Activated naive CD8-positive, alpha-beta T cell treated with anti-CD3 and anti-CD28 coated beads, Interleukin-2, amount 50 U/mL, for 16 hours (primary cell): ENCODE measurements at regions not wholly inside any gene's neighbourhood (a gene's known extent, or its start where the extent isn't known, plus 50 kb on each side); places are given as distances from the start of the nearest gene placed in this dataset.

Experiments used
- DNase-seq: peaks from one replicate; pipeline ENCODE4 v3.0.0-alpha.2; 2020; ENCODE audit warnings: low read depth, low spot score

DNA sequence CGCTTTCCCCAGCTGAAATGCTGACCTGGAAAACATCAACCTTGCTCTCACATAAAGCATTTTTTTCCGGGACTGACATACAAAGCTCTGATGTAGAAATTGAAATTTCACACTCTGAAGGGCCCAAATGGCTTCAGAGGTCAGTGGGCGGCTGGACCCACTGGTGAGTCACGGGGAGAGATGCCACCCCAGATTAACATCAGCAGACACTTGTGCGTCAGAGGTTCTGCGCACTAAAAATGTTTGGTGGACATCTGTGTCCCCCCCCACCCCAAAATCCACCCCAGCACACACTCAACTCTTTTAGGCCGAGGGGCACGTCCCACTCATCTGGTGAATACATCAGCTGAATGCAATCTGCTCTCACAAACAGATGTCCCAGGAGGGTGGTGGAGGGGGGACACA, 208.9 kb downstream of the ASB1 start:
- DNase-seq = no peak

DNA sequence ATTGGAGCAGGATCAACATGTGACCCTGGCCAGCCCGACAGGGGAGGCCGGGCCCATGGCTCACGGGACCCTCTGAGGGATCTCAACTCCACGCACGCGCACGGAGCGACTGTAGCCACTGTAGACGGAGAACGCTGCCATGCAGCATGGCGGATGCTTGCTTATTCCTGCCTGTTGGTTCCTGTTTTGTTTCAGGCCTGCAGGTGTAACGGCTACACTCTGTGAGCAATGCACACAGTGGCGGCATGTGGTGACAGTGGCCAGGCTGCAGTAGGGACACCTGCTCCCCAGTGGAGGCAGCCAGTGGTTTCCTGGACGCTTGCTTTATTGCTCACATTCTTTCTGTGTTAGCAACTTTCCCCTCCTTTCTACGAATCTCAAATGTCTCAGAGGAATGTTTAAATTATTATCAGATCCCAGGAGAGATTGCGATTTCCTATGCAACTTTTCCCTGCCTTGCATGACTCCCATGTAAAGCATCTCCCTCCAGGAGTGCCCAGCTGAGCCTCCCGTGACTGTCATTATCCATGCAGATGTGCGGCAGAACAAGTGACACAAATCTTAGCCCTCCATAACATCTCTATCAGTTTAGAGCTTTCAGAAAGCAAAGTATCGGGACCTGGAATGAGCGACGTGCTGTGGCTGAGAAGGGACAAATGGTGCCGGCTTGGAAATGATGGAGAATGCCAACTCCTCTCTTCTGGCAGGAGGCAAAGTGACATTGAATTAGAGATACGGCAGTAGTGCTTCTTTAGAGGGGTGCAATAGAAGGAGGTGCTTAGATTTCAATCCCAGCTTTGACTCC, 209.7 kb downstream of the ASB1 start:
- no peak for DNase-seq

DNA sequence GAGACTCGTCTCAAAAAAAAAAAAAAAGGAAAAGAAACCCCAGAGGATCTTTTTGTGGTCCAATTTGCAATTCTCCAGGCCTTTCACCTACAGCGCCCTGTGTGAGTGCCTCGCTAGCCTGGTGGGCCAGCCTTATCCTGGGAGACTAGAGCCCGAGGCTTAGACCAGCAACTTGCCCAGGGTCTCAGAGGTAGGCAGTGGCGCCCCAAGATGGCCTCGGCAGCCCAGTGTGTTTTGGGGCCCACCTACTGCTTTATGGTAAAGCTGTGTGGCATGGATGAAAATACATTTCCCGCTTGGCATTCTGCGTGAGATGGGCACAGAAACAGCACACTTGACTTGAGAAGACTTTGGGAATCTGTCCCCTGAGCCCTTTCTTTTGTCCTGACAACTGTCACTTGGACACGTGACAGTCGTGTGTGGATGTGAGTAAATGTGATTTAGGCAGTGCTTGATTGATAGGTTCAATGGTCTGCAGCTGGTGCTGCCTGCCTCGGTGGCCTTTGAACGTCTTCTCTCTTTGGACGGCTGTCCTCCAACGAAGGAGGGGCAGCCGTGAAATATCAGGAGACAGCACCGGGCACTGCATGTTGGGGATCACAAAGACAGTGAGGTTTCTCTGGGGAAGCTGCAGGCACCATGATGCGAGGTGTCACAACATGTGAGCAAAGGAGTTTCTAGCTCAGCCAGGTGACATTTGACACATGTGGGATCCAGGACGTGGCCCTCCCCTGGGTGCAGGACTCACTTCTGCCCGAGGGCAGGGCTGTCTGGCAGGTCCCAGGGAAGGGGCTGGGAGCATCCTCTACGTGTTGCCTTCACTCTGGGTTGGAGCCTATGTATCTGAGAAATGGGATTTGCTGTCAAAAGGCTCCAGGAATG, 209.5 kb upstream of the TWIST2 start:
- DNase-seq = no peak

DNA sequence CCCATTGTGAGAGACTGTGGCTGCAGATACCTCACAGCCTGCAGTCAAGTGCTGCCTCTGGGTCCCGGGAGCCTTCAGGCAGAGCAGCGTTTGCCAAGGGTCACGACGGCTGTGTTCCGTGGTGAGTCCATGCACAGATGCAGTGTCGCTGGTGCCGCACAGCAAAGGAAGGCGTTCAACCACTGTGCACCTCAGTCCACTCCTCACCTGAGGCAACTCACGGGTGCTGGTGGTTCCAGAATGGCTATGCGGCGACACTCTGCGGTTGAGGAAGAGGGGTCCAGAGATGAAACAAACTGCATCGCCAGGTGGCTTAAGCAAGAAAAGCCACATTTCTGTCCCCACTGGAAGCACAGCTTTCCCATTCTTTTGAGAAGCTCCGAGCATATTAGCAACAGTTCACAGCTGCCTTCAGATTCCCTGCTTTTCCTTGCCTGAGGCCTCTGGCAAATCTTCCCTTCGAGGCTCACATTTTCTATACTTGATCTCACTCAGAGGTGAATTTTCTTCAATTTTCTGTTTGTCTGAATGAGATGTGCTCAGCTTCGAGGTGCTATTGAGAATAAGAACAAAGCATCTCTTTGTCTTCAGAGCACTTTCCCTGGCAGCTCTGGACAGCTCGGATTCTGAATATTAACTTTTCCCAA, 208.8 kb upstream of the TWIST2 start:
- DNase-seq = no peak

DNA sequence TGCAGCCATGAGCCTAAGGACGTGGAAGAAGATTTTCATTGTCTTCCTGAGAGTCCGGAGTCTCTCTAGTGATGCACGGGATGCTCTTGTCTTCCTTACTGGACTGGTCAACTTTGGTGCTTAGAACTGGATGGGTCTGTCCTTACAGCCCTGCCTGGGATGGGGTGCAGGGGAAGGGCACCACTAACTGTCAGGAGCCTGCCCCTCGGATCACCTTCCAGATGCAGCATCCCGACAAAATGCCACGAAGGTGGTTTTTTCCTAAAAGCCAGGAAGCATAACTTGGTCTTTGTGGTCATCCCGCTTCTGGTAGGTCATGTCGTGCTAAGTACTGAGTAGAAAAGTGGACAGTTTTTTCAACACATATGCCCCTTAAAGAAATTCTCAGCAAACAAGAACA, 207.4 kb upstream of the TWIST2 start:
- no peak for DNase-seq

DNA sequence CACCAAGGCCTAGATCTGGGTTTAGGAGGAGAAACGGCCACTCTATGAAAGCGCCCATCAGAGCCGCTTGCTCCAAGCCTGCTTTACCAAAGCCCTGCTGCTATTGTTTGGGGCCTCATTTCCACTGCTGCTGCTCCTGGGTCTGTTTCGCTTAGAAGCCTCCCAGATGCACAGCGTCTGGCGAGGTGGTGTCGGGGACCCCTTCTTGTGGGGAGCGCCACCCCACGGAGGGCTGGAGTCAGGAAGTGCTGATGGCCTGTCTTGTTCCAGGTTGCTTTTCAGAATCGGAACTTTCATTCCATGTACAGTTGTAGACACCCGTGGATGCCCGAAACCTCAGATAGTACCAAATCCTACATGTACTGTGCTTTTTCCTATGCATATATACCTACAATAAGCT, 204.9 kb upstream of the TWIST2 start:
- DNase-seq = no peak

DNA sequence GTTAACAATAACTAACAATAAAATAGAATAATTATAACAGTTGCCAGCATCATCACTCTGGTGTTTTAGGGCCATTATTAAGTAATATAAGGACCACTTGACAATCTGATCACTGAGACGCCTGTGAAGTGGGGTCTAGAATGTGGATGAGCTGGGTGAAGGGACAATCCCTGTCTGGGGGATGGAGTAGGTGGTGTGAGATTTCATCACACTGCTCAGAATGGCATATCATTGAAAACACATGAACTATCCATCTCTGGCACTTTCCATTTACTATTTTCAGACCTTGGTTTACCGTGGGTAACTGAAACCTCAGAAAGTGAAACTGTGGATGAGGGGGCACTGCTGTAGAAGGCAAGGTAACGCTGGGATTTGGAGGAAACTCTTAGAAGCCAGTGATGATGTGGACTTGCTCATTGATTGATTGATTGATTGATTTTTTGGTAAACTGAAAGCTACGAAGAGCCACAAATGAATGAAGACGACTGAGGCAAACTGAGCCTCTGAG, 204.4 kb upstream of the TWIST2 start:
- DNase-seq = no peak

DNA sequence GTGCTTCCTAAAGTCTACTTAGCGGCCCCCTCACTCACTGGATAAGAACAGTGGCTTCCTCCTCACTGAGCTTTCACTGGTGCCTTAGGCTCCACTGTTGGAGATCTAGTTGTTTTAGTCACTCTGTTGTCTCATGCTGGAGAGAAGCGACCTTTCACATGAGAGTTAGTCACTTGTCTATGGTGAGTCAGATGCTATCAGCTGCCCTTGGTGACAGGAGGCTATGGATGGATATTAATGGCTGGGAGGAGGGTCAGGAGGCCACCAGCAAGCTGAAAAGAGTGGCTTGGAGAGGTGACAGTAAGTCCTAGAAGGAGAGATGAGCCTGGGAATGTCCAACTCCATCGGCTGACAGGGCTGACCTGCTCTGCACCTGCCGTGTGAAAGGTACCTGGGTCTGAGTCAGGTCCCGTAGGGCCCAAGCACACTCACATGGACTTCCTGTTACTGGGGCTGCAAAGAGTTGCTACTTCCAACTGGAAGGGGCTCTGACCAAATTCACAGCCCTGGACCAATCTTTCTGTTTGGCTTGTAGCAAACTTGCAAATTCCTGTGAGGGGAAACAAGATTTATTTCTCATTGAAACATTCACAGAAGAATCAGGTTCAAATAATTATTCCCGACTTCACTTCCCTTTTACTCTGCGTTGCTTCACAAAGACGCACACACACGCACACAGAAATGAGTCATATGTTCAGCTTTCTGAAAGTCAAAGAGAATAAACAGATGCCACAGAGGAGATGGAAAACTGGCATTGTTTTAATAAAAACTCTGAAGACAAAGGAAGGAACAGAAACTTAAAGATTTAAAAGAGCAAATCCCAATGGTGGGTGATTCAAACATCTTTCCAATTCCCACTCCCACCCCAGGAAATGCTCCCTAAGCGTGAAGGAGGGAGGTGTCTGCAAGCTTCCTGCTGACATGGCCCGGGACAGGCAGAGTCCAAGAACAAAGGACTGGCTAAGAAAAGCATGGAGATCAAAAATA, 203.5 kb upstream of the TWIST2 start:
- no peak for DNase-seq

DNA sequence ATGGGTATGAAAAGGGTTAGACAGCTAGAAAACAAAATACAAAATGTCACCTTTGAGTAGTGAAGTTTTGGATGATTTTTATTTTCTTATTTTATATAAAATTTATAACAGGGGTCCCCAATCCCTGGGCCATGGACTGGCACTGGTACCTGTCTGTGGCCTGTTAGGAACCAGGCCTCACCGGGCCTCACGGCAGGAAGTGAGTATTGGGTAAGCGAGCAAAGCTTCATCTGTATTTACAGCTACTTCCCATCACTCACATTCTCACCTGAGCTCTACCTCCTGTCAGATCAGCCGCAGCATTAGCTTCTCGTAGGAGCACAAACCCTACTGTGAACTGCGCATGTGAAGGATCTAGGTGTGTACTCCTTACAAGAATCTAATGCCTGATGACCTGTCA, 202.8 kb upstream of the TWIST2 start:
- DNase-seq = no peak

DNA sequence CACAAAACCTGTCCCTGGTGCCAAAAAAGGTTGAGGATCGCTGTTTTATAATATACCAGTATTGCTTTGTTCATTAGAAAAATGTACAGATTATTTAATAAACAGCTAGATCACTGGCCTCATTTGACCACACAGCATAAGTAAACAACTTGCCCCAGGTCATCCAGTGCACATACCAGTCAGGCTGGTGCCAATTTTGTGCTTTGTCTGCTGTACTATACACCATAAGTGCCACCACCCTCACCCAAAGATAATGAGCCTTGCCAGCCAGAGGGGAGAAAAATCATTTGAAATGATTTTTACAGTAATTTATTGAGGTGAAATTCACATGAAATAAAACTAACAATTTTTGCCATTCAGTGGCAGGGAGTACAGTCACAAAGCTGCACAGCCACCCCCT, 202.2 kb upstream of the TWIST2 start:
- DNase-seq = no peak

DNA sequence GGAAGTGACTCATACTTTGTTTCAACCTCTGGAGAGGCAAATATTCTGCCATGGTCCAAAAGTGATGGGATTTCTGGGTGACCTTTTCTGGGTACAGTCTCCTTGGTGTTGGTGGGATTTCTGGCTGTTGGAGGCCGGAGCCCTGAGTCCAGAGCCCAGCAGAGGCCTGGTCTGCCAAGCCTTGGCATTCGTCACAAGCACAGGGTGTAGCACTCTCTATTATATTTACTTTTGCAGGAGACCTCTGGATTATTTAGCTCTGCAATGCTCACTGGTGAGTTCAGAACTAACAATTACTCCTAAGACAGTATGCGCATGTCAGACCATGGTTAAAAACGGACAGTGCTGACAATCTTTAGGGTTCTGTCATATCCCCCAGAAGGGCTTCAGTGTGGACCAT, 201.6 kb upstream of the TWIST2 start:
- DNase-seq = no peak

DNA sequence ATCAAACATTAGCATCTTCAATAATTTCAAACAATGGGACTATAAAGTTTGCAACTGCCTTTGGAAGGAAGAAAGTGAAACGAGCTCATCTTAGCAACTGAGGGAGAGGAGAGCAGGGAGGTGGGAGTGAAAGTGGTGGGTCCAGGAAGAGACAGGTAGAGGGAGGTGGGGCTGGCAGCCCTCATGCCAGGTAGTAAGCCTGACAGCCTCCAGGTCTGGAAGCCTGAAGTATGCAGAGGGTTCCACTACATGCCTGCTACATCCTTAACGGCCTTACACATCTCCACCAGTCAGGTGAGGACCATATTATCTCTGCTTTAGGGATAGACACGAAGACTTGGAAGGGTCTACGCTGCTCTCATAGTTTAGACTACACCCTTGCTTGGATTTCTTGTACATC, 201.1 kb upstream of the TWIST2 start:
- DNase-seq = no peak

DNA sequence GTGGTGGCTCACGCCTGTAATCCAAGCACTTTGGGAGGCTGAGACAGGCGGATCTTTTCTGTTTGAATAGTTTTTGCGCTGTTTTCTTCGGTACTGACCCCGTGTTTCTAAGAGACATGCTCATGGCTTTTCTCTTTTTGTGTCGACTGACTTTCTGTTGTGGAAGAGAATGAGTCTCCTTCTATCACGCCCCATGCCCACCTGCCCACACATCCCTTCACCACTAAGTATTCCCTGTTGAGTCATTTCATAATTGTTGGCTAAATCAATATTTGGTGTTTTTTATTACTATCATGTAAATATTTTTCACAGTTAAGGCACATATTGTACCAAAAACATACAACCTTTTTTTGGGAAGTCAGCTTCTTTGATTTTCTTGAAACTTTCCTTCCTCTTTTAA, 198.8 kb upstream of the TWIST2 start:
- DNase-seq = no peak

DNA sequence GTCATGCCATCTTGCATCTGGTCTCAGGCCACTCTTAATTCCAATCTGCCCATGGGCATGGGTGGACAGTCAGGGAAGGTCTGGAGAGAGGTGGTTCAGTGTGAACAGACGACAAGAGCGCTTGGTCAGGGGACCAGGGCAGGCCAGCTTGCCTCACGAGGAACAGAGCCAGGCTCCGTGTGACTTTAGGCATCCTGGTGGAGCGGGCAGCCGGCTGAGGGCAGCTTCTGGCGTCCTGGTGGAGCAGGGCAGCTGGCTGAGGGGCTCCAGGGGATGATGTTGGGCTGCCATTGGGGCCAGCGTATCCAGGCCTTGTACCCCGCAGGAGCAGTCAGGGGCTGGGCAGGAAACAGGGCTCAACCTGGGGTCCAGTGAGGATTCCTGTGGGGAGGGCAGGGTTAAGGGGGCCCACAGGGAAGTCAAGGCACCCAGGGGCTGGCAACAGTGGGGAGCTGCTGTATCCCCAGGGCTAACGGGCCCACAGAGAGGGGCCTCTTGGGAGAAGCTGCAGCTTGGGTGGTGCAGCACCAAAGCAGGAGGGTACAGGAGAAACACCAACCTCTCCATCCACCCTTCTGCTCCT, 197.9 kb upstream of the TWIST2 start:
- DNase-seq = no peak

DNA sequence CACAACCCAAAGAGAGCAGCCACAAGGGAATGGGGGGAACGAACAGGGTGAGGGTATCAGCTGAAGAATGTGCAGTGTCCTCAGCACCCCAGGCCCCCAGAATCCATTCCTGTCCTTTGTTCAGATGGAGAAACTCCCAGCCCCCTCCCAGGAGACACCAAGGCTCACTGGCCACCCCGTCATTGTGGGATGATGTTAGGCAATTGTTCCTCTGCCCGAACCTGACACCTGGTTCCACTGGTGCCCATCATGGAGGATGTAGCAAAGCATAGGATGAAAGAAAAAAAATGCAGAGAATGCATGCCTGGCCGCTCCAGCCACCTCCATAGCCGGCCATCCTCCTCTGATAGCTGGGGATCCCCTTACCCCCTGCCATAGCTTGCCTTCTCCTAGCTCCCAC, 197.3 kb upstream of the TWIST2 start:
- no peak for DNase-seq

DNA sequence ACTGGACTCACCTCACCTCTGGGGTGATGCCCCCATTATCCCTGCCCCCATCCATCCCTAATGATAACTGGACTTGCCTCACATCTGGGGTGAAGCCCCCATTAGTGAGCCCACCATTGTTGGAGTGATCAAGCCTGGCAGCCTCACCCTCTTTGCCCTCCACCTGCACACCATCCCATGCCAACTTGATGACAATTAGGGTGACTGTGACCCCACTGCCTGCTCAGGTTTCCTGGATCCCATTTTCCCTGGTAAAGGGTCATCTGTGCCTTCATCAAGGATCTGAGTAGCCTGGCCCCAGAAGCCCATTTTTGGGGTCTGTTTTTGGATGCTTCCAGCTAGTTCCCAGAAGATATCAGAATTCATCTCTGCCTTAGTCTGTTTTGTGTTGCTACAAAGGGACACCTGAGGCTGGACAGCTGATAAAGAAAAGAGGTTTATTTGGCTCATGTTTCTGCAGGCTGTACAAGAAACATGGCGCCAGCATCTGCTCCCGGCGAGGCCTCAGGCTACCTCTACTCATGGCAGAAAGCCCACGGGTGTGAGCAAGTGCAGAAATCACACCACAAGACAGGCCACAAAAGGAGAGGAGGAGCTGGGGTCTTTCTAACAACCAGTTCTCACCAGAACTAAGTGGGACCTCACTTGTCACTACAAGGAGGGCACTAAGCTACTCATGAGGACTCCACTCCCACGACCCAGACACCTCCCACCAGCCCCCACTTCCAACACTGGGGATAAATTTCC, 196.4 kb upstream of the TWIST2 start:
- DNase-seq = no peak

DNA sequence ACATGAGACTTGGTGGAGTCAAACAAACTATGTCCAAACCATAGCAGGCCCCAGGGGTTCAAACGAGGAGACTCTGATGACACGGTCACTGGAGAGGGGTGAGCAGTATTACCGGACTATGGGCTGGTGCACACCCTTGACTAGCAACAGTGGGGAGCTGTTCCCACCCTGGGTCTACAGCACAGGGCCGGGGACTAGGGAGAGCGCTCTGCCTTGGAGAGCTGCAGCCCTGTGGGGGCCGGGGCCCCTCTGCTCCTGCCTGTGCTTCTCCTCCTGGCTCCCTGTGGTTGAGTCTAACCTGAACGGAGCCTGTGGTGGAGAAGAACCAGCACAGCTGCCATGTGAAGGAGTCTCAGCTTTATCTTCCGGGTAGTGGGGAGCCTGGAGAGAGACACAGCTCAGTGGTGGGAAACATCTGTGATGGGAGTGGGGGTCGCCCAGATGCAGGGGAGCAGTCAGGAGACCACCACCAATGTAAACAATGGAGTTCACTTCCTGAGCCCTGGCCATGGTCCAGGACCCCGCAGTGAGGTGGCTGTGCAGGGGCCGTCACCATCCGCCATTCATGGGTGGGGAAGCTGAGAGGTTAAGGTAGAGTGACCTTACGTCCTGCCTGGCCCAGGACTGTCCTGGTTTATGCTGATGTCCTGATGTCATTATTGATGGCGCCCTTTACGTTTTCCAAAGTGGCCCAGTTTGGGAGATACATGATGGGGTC, 195.7 kb upstream of the TWIST2 start:
- DNase-seq = no peak

DNA sequence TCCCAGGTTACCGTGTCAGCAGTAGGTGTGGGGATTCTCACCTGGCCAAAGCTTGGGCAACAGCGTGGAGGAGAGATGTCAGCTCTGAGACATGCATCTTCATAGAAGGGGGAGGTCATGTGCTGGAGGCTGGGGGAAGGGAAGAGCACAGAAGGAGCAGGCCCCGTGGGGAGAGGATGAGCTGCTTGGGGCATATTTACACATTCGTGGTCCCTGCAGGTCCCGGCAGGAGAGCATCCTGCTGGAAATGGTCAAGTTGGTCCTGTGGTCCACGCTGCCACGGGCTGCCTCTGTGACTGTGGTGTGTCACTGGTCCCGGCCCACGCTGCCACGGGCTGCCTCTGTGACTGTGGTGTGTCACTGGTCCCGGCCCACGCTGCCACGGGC, 195.1 kb upstream of the TWIST2 start:
- no peak for DNase-seq

DNA sequence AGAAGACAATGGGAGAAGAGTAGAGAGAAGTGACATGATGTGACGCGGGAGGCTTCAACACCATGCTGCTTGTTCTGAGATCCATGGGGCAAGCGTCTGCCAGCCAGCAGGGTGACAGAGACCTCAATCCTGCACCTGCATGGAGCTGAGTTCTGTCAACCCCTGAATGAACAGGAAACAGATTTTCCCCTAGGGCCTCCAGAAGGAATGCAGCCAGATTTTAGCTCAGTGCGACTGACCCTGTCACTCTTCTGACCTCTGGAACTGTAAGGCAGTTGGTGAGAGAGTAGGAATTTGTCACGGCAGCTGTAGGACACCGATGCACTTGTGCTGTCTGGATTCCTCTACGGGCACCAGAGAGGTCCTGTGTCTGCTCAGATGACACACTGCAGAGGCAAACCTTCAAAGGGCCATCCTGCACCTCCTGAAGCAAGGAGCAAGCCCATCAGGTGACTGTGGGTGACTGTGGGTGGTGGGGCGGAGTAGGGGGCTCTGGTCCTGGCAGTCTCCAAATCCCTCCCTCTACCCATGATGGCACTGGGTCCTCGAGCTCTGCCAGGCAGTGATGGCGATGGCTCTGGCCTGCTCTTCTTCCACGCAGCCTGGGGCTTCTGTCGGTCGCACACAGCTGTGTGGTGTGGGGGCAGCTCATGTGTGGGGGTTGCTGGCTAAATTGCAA, 194.3 kb upstream of the TWIST2 start:
- no peak for DNase-seq
